ENCODE measurements at regions not wholly inside any gene's neighbourhood (a gene's known extent, or its start where the extent isn't known, plus 50 kb on each side); places are given as distances from the start of the nearest gene placed in this dataset.

GRCh38 chr6:41455410-41455809, 90.8 kb upstream of the FOXP4 start:
- TF ChIP-seq NR3C1 (IDR thresholded peaks at IDR 0.05) = no peak
- TF ChIP-seq HMGXB4 (CRISPR knock-in tag; IDR thresholded peaks at IDR 0.05; ENCODE audit: borderline replicate concordance) = no peak
- no peak for TF ChIP-seq CTCF (IDR thresholded peaks at IDR 0.05)
- TF ChIP-seq HOXA7 (CRISPR knock-in tag; IDR thresholded peaks at IDR 0.05) = no peak
- TF ChIP-seq EHMT2 (IDR thresholded peaks at IDR 0.05; ENCODE audit: low read depth) = no peak
- no peak for TF ChIP-seq KDM1A (IDR thresholded peaks at IDR 0.05; ENCODE audit: low read depth)
- no peak for TF ChIP-seq MAFK (IDR thresholded peaks at IDR 0.05; ENCODE audit: partially characterized antibody)
